ENCODE measurements at regions not wholly inside any gene's neighbourhood (a gene's known extent, or its start where the extent isn't known, plus 50 kb on each side); places are given as distances from the start of the nearest gene placed in this dataset.

DNA sequence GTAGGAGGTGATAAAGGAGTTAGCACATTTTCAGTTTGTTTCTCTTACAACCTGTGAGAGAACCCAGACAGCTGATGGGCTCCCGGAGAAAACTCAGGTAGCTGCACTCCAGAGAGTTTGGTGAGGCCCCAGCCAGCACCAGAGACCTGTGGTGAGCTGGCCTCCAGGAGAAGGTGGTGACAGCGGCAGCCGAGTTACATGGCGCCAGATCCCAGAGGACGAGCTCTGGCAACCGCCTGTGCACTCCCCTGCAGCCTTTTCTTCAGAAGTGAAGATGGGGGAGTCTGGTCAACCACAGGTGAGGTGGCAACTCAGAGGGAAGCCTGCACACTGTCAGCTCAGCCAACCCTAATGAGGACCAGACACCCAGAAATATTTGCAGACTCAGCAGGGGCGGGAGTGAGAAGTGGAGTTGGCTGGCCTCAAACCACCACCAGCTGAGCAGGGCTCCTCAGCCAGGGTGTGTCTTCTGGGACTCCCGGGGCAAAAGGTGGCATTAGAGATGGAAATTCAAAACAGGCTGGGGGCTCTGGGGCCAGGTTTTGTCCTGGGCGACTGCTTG is 209.7 kb downstream of the SETD4 start:
- TF ChIP-seq CTCF (IDR thresholded peaks at IDR 0.05; ENCODE audit: low read length): no peak
- no peak for TF ChIP-seq EZH2 (optimal IDR thresholded peaks at IDR 0.05; ENCODE audit: low read depth, low read length)
